Epithelial cell of proximal tubule (primary cell): ENCODE measurements at regions not wholly inside any gene's neighbourhood (a gene's known extent, or its start where the extent isn't known, plus 50 kb on each side); places are given as distances from the start of the nearest gene placed in this dataset.

Experiments
- DNase-seq: peaks from one replicate; pipeline ENCODE4 v3.0.0-alpha.2; 2011; ENCODE audit warnings: low read depth
- H3K4me3 ChIP-seq: 2 replicates; pipeline ENCODE4 v1.5.1; 2011; ENCODE audit warnings: low read depth, mild to moderate bottlenecking, low read length
- TF ChIP-seq, protein P1 (sequence below): conservative IDR thresholded peaks from 2 replicates; pipeline ENCODE4 v1.5.1; 2012; ENCODE audit warnings: low read depth, mild to moderate bottlenecking, low read length

DNA sequence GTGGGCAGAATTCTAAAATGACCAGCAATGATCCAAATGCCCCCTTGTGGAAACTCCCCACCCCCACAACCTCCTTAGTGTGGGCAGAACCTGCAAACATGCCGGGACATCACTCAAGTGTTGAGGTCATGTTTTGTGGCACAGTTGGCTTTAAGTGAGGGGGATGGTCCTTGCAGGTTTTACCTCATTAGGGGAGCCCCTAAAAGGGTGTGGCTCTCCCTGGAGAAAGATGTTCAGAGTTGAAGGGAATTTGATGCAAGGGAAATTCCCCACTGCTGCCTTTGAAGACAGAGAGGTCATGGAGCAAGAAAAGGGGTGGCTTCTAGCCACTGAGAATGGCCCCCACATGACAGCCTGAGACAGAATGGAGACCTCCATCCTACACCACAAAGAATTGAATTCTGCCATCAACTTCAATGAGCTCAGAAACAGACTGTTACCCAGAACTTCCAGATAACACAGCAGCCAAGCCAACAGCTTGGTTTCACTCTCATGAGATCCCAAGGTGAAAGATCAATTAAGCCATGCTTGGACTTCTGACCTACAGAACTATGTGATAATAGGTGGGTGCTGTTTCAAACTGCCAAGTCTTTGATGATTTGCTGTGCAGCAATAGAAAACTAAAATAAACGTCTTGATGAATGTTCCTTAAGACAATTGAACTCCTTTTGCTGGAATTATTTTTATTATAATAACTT, 103.4 kb downstream of the MED10 start:
- no peak overlapping the region for H3K4me3 ChIP-seq
- no peak for DNase-seq
- TF ChIP-seq, protein P1, sequence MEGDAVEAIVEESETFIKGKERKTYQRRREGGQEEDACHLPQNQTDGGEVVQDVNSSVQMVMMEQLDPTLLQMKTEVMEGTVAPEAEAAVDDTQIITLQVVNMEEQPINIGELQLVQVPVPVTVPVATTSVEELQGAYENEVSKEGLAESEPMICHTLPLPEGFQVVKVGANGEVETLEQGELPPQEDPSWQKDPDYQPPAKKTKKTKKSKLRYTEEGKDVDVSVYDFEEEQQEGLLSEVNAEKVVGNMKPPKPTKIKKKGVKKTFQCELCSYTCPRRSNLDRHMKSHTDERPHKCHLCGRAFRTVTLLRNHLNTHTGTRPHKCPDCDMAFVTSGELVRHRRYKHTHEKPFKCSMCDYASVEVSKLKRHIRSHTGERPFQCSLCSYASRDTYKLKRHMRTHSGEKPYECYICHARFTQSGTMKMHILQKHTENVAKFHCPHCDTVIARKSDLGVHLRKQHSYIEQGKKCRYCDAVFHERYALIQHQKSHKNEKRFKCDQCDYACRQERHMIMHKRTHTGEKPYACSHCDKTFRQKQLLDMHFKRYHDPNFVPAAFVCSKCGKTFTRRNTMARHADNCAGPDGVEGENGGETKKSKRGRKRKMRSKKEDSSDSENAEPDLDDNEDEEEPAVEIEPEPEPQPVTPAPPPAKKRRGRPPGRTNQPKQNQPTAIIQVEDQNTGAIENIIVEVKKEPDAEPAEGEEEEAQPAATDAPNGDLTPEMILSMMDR: no peak

DNA sequence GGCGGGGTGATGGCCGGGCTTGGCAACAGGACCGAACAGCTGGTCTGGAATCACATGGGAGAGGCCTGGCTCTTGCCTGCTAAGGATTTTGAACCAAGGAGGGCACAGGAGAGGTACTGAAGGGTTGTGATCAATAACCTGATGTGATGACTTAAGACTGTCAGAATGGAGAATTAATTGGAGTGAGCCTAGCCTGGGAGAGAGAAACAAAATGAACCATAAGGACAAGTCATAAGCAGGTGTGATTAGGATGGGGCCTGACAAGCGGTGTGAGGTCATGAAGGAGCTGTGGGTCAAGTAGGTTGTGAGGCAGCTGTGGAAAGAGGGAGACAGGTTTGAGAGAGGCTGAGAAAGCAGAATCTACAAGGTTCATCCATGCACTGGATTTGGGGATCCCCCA, 104.6 kb downstream of the MED10 start:
- no peak overlapping the region for H3K4me3 ChIP-seq
- DNase-seq: no peak
- TF ChIP-seq, protein P1: no peak

DNA sequence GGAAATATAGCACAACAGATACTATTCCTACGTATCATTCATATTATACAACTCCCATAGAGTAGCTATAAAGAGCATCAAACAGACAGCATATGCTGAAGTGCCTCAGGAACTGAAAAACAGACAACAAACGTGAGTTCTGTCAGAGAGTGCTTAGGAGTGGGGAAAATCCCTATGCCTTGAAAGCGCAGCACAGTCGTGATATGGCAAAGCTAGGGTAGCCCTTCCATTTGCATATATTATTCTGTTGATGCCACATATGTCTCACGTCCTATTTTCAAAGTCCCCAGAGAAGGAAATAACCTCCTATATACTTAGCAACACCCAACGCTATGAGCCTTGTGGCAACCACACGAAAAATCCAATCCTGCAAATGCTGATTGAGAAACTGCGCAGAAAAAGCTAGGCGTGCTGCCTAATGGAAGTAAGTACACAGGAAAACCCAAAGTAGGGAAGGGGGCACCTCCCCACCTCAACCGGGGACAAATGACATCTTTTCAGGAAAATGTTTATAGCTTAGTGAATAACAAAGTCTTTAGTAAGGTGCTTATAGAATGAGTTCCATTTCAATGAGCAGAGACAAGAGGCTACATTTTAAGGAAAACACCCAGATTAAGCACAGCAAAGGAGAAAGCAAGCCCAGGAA, 105.1 kb downstream of the MED10 start:
- TF ChIP-seq, protein P1: no peak
- H3K4me3 ChIP-seq: no peak overlapping the region
- DNase-seq: no peak

DNA sequence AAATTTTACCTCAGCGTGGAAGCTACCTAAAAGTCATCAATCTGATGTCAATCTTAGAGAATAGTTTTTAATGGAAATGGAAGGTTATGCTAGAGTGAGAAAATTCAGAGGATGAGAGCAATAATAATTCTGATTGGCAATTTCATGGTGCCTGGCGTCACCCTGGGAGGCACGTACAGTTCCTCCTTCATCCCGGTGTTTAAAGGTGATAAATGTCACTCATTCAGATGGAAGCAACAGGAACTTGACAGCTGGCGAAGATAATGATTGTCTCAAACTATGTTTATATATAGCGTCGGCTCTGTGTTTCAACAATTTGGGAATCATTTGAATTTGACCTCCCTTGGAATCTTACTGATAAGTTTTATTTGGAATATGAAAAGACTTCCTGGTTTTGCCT, 108.4 kb downstream of the MED10 start:
- DNase-seq: no peak
- no peak overlapping the region for H3K4me3 ChIP-seq

DNA sequence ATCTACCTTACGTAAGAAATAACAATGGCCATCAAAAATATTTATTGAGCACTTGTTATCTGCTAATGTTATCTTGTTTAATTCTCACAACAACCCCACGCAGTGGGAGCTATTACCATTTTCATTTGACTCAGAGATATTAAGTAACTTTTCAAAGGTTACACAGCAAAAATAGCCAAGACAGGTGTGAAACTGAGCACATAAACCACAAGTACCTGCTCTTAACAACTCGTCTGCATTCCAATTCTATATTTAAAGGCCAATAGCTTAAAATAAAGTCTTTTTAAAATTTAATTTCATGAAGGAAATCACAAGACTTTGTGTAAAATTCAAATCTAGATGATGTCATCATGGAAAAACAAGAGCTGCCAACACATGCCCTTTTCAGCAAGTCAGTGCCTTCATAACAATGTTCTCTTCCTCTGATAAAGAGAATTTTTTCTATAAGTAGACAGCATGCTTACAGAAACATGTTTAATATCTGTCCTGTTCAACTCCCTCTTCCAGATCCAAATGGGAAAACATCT, 111.6 kb downstream of the MED10 start:
- no peak for DNase-seq
- H3K4me3 ChIP-seq: no peak overlapping the region
- TF ChIP-seq, protein P1: no peak

More for the DNA sequence above, 108.4 kb downstream of the MED10 start:
- TF ChIP-seq, protein P1: no peak

DNA sequence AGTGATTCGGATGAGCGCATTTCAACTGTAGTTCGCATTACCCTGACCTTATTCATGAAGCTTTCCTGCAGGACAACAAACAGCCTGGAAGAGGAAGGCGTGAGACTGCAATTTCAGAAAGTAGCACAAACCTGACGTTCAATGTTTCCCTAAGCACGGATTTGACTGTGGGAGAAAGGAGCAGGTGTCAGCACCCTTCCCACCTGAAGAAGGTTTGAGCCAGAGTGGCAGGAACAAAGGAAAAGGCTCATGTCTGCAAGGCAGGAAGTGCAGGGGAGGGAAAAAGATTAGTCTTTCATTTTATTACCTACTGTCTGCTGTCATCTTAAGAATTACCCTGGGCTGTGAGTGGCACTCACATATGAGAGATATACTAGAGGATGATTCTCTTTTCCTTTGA, 114.0 kb downstream of the MED10 start:
- TF ChIP-seq, protein P1: no peak
- DNase-seq: no peak

More for the DNA sequence above, 114.0 kb downstream of the MED10 start:
- H3K4me3 ChIP-seq: no peak overlapping the region
